ENCODE measurements at regions not wholly inside any gene's neighbourhood (a gene's known extent, or its start where the extent isn't known, plus 50 kb on each side); places are given as distances from the start of the nearest gene placed in this dataset.
A peak's percentile ranks its signal among the peaks of the same experiment; 100 is the strongest.

GRCh38 chr2:215601526-215601925, 165.7 kb upstream of the FN1 start:
- DNase-seq (ENCODE audit: low spot score) = no peak

GRCh38 chr2:215598376-215598975, 162.6 kb upstream of the FN1 start:
- peak; percentile 42 for DNase-seq (ENCODE audit: low spot score)

- DNase-seq (ENCODE audit: low spot score) = no peak
Observed at GRCh38 chr2:215597577-215597976, 161.7 kb upstream of the FN1 start.

- no peak for DNase-seq (ENCODE audit: low spot score)
Observed at GRCh38 chr2:215594766-215595165, 158.9 kb upstream of the FN1 start.

- no peak for DNase-seq (ENCODE audit: low spot score)
Observed at GRCh38 chr2:215590010-215590745, 154.3 kb upstream of the FN1 start.

- no peak for DNase-seq (ENCODE audit: low spot score)
Observed at GRCh38 chr2:215583881-215584280, 148.0 kb upstream of the FN1 start.

GRCh38 chr2:215579809-215580208, 143.9 kb upstream of the FN1 start:
- peak; percentile 82 for DNase-seq (ENCODE audit: low spot score)

- no peak for DNase-seq (ENCODE audit: low spot score)
Observed at GRCh38 chr2:215577356-215577755, 141.5 kb upstream of the FN1 start.

- DNase-seq (ENCODE audit: low spot score) = no peak
Observed at GRCh38 chr2:215576572-215576971, 140.7 kb upstream of the FN1 start.

- DNase-seq (ENCODE audit: low spot score) = peak; percentile 33
Observed at GRCh38 chr2:215573496-215573895, 137.6 kb upstream of the FN1 start.

- DNase-seq (ENCODE audit: low spot score) = no peak
Observed at GRCh38 chr2:215572341-215572848, 136.5 kb upstream of the FN1 start.

GRCh38 chr2:215571689-215572088, 135.8 kb upstream of the FN1 start:
- DNase-seq (ENCODE audit: low spot score) = no peak

GRCh38 chr2:215567504-215567903, 131.6 kb upstream of the FN1 start:
- no peak for DNase-seq (ENCODE audit: low spot score)

GRCh38 chr2:215565897-215566296, 130.0 kb upstream of the FN1 start:
- DNase-seq (ENCODE audit: low spot score) = no peak

GRCh38 chr2:215557701-215558100, 121.8 kb upstream of the FN1 start:
- DNase-seq (ENCODE audit: low spot score) = no peak

GRCh38 chr2:215556979-215557378, 121.1 kb upstream of the FN1 start:
- no peak for DNase-seq (ENCODE audit: low spot score)

GRCh38 chr2:215554689-215555498, 119.0 kb upstream of the FN1 start:
- DNase-seq (ENCODE audit: low spot score) = no peak

- DNase-seq (ENCODE audit: low spot score) = no peak
Observed at GRCh38 chr2:215553946-215554345, 118.1 kb upstream of the FN1 start.

GRCh38 chr2:215552144-215552580, 116.3 kb upstream of the FN1 start:
- no peak for DNase-seq (ENCODE audit: low spot score)

GRCh38 chr2:215550331-215550730, 114.5 kb upstream of the FN1 start:
- no peak for DNase-seq (ENCODE audit: low spot score)

GRCh38 chr2:215548714-215549113, 112.8 kb upstream of the FN1 start:
- no peak for DNase-seq (ENCODE audit: low spot score)

- no peak for DNase-seq (ENCODE audit: low spot score)
Observed at GRCh38 chr2:215542690-215543089, 106.8 kb upstream of the FN1 start.

- DNase-seq (ENCODE audit: low spot score) = peak; percentile 81
Observed at GRCh38 chr2:215540658-215541057, 104.8 kb upstream of the FN1 start.
